ENCODE measurements at regions not wholly inside any gene's neighbourhood (a gene's known extent, or its start where the extent isn't known, plus 50 kb on each side); places are given as distances from the start of the nearest gene placed in this dataset.
A peak's percentile ranks its signal among the peaks of the same experiment; 100 is the strongest.
"Not testable (repeated sequence)": the region's sequence is repeated elsewhere in the genome, so short reads cannot be mapped to it uniquely, and the experiment has no call there.

DNA sequence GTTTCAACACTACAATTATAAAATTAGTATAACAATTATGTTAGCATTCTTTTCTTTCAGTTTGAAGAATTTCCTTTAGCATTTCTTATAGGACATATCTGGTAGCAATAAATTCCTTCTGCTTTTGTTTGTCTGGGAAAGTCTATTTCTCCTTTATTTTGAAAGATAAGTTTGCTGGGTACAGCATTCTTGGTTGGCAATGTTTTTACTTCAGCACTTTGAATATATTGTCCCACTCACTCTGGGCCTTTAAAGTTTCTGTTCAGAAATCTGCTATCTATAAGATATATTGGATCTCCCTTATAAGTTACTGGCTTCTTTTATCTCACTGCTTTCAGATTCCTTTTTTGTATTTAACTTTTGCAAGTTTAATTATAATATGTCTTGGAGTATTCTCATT lies 222.1 kb downstream of the PARM1 start:
- ATAC-seq (ENCODE audit: low FRiP score) (no peak), DNase-seq (no peak)
- Histone ChIP-seq H3K36me3 (ENCODE audit: control insufficient read depth in 1 of 2, insufficient read depth in 2 of 2, low read length in 1 of 2) (no peaks in the 10 kb centered on the region), H3K27ac (ENCODE audit: low read depth in 1 of 2, low read length in 2 of 2) (no peak overlapping the region), H3K27me3 (ENCODE audit: control insufficient read depth in 1 of 2, insufficient read depth in 2 of 2, low read length in 1 of 2) (no peaks in the 10 kb centered on the region), H3K9me3 (ENCODE audit: control insufficient read depth, low read length) (peaks cover 2% of the 10 kb centered on the region), H3K4me3 (ENCODE audit: low read length in 2 of 2) (no peak overlapping the region), H3K4me1 (ENCODE audit: control insufficient read depth in 1 of 2, insufficient read depth in 2 of 2, low read length in 2 of 2) (no peaks in the 10 kb centered on the region)
- intact Hi-C loops (cut with DNase I), result no loop called here

DNA sequence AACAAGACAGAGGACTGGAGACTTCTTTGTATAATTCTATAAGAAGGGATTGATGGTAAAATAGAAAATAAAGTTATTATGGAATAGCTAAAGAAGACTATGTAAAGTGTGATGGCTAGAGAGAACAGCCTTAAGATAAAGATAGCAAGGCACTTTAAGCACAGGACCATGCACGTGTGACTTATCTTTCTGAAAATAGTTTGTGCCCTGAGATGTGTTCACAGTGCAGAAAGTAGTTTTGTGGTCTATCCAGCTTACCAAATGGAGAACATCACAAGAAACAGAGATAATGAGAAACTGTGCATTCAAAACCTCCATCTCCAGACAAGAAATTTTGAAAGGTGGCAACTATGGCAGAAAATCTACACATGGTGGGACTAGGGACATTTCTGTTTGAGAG lies 213.3 kb downstream of the PARM1 start:
- ATAC-seq (ENCODE audit: low FRiP score) (no peak), DNase-seq (no peak)
- WGBS, 2 donors, result 32 to 37% methylated on average over 1 of the region's 1 CpG
- intact Hi-C loops (cut with DNase I), result no loop called here
- H3K4me3 ChIP-seq (ENCODE audit: low read length in 2 of 2), result no peak overlapping the region
- H3K4me1 ChIP-seq (ENCODE audit: control insufficient read depth in 1 of 2, insufficient read depth in 2 of 2, low read length in 2 of 2), result peaks cover 0 to 2% of the 10 kb centered on the region in 2 donors
- no peaks in the 10 kb centered on the region for H3K9me3 ChIP-seq (ENCODE audit: control insufficient read depth, low read length)
- no peaks in the 10 kb centered on the region for H3K27me3 ChIP-seq (ENCODE audit: control insufficient read depth in 1 of 2, insufficient read depth in 2 of 2, low read length in 1 of 2)
- H3K27ac ChIP-seq (ENCODE audit: low read depth in 1 of 2, low read length in 2 of 2), result no peak overlapping the region
- peaks cover 0 to 1% of the 10 kb centered on the region in 2 donors for H3K36me3 ChIP-seq (ENCODE audit: control insufficient read depth in 1 of 2, insufficient read depth in 2 of 2, low read length in 1 of 2)

DNA sequence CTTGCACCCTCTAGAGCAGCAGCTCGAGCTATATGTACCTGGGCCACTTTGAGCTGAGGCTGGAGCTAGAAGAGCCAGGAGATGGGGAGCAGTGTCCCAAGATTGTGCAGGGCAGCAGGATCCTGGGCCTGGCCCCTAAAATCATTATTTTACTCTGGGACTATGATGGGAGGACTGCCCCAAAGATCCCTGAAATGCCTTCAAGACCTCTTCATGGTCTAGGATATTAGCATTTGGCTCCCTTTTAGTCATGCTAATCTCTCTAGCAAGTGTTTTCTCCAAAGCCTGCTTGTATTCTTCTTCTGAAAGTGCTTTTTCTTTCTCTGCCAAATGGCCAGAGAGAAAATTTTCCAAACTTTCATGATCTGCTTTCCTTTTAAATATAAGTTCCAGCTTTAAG lies 211.6 kb downstream of the PARM1 start:
- Histone ChIP-seq H3K27ac (ENCODE audit: low read depth in 1 of 2, low read length in 2 of 2) (no peak overlapping the region), H3K4me3 (ENCODE audit: low read length in 2 of 2) (no peak overlapping the region), H3K9me3 (ENCODE audit: control insufficient read depth, low read length) (no peaks in the 10 kb centered on the region), H3K27me3 (ENCODE audit: control insufficient read depth in 1 of 2, insufficient read depth in 2 of 2, low read length in 1 of 2) (no peaks in the 10 kb centered on the region), H3K4me1 (ENCODE audit: control insufficient read depth in 1 of 2, insufficient read depth in 2 of 2, low read length in 2 of 2) (peaks cover 0 to 2% of the 10 kb centered on the region in 2 donors), H3K36me3 (ENCODE audit: control insufficient read depth in 1 of 2, insufficient read depth in 2 of 2, low read length in 1 of 2) (peaks cover 0 to 1% of the 10 kb centered on the region in 2 donors)
- no peak for DNase-seq
- no peak for ATAC-seq (ENCODE audit: low FRiP score)
- 94 to 100% methylated on average over 1 of the region's 1 CpG for WGBS, 2 donors
- intact Hi-C loops (cut with DNase I), result no loop called here

DNA sequence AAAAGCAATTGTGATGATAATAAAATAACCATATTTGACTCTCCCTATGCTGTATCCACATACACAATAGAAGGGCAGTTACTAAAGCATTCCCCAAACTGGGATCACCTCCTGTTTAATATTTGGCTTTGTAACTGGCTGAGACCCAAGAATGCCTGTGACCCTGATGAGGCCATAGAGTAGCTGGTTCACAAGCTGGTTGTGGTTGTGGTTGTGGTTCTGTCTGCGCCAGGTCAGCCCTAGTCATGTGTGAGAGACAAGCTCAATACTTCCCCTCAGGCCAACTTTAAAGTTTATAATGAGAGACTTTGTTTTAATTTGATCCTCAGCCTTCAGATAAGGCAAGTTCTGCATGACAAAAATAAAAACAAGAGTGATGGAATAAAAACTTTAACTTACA lies 209.9 kb downstream of the PARM1 start:
- H3K4me1 ChIP-seq (ENCODE audit: control insufficient read depth in 1 of 2, insufficient read depth in 2 of 2, low read length in 2 of 2), result peaks cover 0 to 2% of the 10 kb centered on the region in 2 donors
- H3K9me3 ChIP-seq (ENCODE audit: control insufficient read depth, low read length), result no peaks in the 10 kb centered on the region
- ATAC-seq (ENCODE audit: low FRiP score) (no peak), DNase-seq (no peak)
- no peaks in the 10 kb centered on the region for H3K27me3 ChIP-seq (ENCODE audit: control insufficient read depth in 1 of 2, insufficient read depth in 2 of 2, low read length in 1 of 2)
- H3K4me3 ChIP-seq (ENCODE audit: low read length in 2 of 2), result no peak overlapping the region
- H3K27ac ChIP-seq (ENCODE audit: low read depth in 1 of 2, low read length in 2 of 2), result peak overlapping the region in 1 of 2 donors; percentile 23
- 74 to 91% methylated on average over 1 of the region's 1 CpG for WGBS, 2 donors
- peaks cover 0 to 1% of the 10 kb centered on the region in 2 donors for H3K36me3 ChIP-seq (ENCODE audit: control insufficient read depth in 1 of 2, insufficient read depth in 2 of 2, low read length in 1 of 2)
- intact Hi-C loops (cut with DNase I), result no loop called here

DNA sequence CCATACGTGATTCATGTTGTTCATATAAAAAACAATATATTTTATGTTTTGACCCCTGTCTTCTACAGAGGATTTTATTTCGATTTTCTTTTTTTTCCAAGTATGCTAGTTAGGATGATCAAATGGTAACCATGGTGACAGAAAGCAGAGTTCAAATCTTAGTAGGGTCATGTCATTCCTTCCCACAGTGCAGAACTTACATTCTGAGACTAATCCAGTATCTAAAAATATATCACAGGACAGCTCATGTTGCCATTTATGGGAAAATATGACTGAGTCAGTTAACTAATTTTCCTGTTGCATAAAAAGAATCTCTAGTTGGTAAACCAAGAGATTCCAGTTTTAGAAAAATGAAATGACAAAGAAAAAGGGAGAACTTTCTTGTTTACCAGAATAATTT lies 209.5 kb downstream of the PARM1 start:
- no peaks in the 10 kb centered on the region for H3K9me3 ChIP-seq (ENCODE audit: control insufficient read depth, low read length)
- WGBS, 2 donors, result 7 to 13% methylated on average over 2 of the region's 2 CpGs
- ATAC-seq (ENCODE audit: low FRiP score), result peak; percentile 43
- peaks cover 0 to 2% of the 10 kb centered on the region in 2 donors for H3K4me1 ChIP-seq (ENCODE audit: control insufficient read depth in 1 of 2, insufficient read depth in 2 of 2, low read length in 2 of 2)
- H3K36me3 ChIP-seq (ENCODE audit: control insufficient read depth in 1 of 2, insufficient read depth in 2 of 2, low read length in 1 of 2), result peaks cover 0 to 1% of the 10 kb centered on the region in 2 donors
- no peak for DNase-seq
- intact Hi-C loops (cut with DNase I), result no loop called here
- H3K27ac ChIP-seq (ENCODE audit: low read depth in 1 of 2, low read length in 2 of 2), result no peak overlapping the region
- H3K4me3 ChIP-seq (ENCODE audit: low read length in 2 of 2), result no peak overlapping the region
- H3K27me3 ChIP-seq (ENCODE audit: control insufficient read depth in 1 of 2, insufficient read depth in 2 of 2, low read length in 1 of 2), result no peaks in the 10 kb centered on the region

DNA sequence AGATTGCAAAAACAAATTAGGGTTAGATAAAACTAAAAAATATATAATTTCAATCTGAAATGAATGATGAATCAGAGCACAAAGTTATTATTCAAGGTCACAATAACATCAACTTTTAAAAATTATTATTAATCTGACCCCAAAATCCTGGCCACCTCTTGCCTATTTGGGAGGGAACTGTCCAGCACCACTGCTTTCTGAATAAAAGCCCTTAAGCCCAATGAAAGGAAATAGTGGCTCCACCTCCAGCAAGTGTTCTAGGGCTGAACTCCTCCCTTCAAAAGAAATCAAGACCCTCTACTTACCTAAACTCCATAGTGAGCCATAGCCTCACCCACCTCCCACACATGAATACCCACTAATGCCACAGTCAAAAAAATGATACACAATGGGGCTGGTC lies 208.2 kb downstream of the PARM1 start:
- H3K27ac ChIP-seq (ENCODE audit: low read depth in 1 of 2, low read length in 2 of 2), result no peak overlapping the region
- H3K36me3 ChIP-seq (ENCODE audit: control insufficient read depth in 1 of 2, insufficient read depth in 2 of 2, low read length in 1 of 2), result peaks cover 0 to 1% of the 10 kb centered on the region in 2 donors
- DNase-seq, result no peak
- intact Hi-C loops (cut with DNase I), result no loop called here
- H3K4me1 ChIP-seq (ENCODE audit: control insufficient read depth in 1 of 2, insufficient read depth in 2 of 2, low read length in 2 of 2), result peaks cover 0 to 2% of the 10 kb centered on the region in 2 donors
- ATAC-seq (ENCODE audit: low FRiP score), result no peak
- H3K27me3 ChIP-seq (ENCODE audit: control insufficient read depth in 1 of 2, insufficient read depth in 2 of 2, low read length in 1 of 2), result no peaks in the 10 kb centered on the region
- no peak overlapping the region for H3K4me3 ChIP-seq (ENCODE audit: low read length in 2 of 2)
- no peaks in the 10 kb centered on the region for H3K9me3 ChIP-seq (ENCODE audit: control insufficient read depth, low read length)

DNA sequence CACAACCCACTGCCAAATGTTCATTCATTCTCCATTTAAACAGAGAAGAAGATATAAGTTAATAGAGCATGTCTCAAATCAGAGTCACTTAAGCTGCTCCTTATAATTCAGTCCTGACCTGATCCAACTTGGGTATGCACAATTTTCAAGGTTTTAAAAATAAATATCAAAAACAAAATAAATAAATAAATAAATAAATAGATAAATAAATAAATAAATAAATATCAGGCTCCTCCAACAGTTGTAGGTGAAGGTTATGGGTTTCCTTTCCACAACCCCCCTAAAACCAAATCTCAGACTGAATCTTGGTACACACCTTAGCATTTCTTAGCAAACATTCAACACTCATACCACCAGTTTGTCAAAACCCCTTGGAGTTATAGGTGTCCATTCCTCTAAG lies 204.4 kb downstream of the PARM1 start:
- intact Hi-C loops (cut with DNase I), result no loop called here
- H3K9me3 ChIP-seq (ENCODE audit: control insufficient read depth, low read length), result no peaks in the 10 kb centered on the region
- H3K27ac ChIP-seq (ENCODE audit: low read depth in 1 of 2, low read length in 2 of 2), result no peak overlapping the region
- H3K4me3 ChIP-seq (ENCODE audit: low read length in 2 of 2), result no peak overlapping the region
- ATAC-seq (ENCODE audit: low FRiP score) (no peak), DNase-seq (no peak)
- no peaks in the 10 kb centered on the region for H3K27me3 ChIP-seq (ENCODE audit: control insufficient read depth in 1 of 2, insufficient read depth in 2 of 2, low read length in 1 of 2)
- H3K36me3 ChIP-seq (ENCODE audit: control insufficient read depth in 1 of 2, insufficient read depth in 2 of 2, low read length in 1 of 2), result no peaks in the 10 kb centered on the region
- no peaks in the 10 kb centered on the region for H3K4me1 ChIP-seq (ENCODE audit: control insufficient read depth in 1 of 2, insufficient read depth in 2 of 2, low read length in 2 of 2)

DNA sequence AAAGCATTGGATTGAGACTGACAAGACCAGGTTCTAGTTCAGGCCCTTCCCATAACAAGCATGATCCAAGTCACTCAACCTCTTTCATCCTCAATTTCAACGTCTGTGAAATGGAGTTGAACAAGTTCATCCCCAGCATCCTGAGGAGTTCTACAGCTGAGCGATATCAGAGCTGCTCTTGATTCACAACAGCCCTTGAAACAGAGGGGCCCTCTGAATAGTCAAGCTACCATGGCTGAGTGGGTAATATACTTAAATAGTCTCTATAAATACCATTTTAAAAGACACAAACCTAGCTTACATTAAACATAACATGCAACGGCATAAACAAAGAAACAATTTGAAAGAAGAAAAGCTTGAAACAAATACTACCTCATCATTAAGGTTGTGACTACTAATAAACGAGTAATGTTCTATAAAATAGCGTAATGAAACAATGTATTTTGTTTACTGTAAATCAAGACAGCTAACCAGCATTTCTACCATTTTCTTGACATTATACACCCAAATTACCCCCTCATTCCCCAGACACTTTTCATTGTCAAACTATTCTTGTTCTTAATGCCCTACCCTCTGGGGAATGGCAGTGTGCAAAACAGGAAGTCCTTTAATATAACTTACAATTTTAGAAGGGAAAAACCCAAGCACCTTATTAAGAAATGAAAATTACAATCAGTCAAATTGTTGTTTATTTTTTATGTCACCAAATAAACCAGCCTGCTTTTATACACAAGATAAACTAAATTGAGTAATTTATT lies 202.3 kb downstream of the PARM1 start:
- 79 to 87% methylated on average over 5 of the region's 5 CpGs for WGBS, 2 donors
- DNase-seq, result no peak

DNA sequence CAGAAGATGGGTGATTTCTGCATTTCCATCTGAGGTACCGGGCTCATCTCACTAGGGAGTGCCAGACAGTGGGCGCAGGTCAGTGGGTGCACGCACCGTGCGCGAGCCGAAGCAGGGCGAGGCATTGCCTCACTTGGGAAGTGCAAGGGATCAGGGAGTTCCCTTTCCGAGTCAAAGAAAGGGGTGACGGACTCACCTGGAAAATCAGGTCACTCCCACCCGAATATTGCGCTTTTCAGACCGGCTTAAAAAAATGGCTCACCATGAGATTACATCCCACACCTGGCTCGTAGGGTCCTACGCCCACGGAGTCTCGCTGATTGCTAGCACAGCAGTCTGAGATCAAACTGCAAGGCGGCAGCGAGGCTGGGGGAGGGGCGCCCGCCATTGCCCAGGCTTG lies 194.0 kb downstream of the PARM1 start:
- H3K36me3 ChIP-seq (ENCODE audit: control insufficient read depth in 1 of 2, insufficient read depth in 2 of 2, low read length in 1 of 2); intact Hi-C loops (cut with DNase I); H3K27me3 ChIP-seq (ENCODE audit: control insufficient read depth in 1 of 2, insufficient read depth in 2 of 2, low read length in 1 of 2); H3K4me1 ChIP-seq (ENCODE audit: control insufficient read depth in 1 of 2, insufficient read depth in 2 of 2, low read length in 2 of 2); H3K27ac ChIP-seq (ENCODE audit: low read depth in 1 of 2, low read length in 2 of 2); ATAC-seq (ENCODE audit: low FRiP score); H3K4me3 ChIP-seq (ENCODE audit: low read length in 2 of 2); H3K9me3 ChIP-seq (ENCODE audit: control insufficient read depth, low read length); DNase-seq: not testable (repeated sequence)
- WGBS, 2 donors, result 59 to 66% methylated on average over 10 to 14 of the region's 21 CpGs

More for the DNA sequence above, 202.3 kb downstream of the PARM1 start:
- Histone ChIP-seq H3K27ac (ENCODE audit: low read depth in 1 of 2, low read length in 2 of 2) (no peak overlapping the region), H3K9me3 (ENCODE audit: control insufficient read depth, low read length) (no peaks in the 10 kb centered on the region), H3K27me3 (ENCODE audit: control insufficient read depth in 1 of 2, insufficient read depth in 2 of 2, low read length in 1 of 2) (no peaks in the 10 kb centered on the region), H3K4me3 (ENCODE audit: low read length in 2 of 2) (no peak overlapping the region), H3K36me3 (ENCODE audit: control insufficient read depth in 1 of 2, insufficient read depth in 2 of 2, low read length in 1 of 2) (no peaks in the 10 kb centered on the region), H3K4me1 (ENCODE audit: control insufficient read depth in 1 of 2, insufficient read depth in 2 of 2, low read length in 2 of 2) (no peaks in the 10 kb centered on the region)
- no peak for ATAC-seq (ENCODE audit: low FRiP score)
- intact Hi-C loops (cut with DNase I), result no loop called here

Measured in aorta (tissue), 5 donors.